HCT116 (cell line): ENCODE measurements at regions not wholly inside any gene's neighbourhood (a gene's known extent, or its start where the extent isn't known, plus 50 kb on each side); places are given as distances from the start of the nearest gene placed in this dataset.

ENCODE experiments used
- ATAC-seq: fragments of 200-7000 bp; cut with Tn5 transposase; 2 replicates; pipeline ENCODE4 v1.9.1; 2020; ENCODE audit warnings: mild to moderate bottlenecking, moderate library complexity
- BruUV-seq: library from RNA; stranded (reverse); fragments of 400-500 nt; replicated peaks from 2 replicates; lab custom pipeline; 2021; lab: Mats Ljungman, UMichigan
- CTCF ChIA-PET: fragments of 300-600 bp; sonication (Branson Sonifier 250); formaldehyde crosslinking; loops from one replicate; lab custom pipeline; 2021; ENCODE audit warnings: antibody characterized with exemption; lab: Charles Lee
- POLR2A ChIA-PET: fragments of 300-600, 350-600 bp; sonication (Branson Sonifier 250); formaldehyde crosslinking; loops from one replicate; lab custom pipeline; 2021; ENCODE audit warnings: antibody characterized with exemption; lab: Charles Lee
- RAD21 ChIA-PET, 2 experiments: fragments of 300-600 bp; sonication (Branson Sonifier 250); formaldehyde crosslinking; loops; one replicate each; lab custom pipeline; 2023; ENCODE audit warnings: low total read pairs in 2 of 2; ENCODE audit not compliant: uncharacterized antibody in 2 of 2, unreplicated experiment in 2 of 2, low non-redundant PET in 1 of 2; lab: Charles Lee
- DNase-seq: peaks from one replicate; pipeline ENCODE4 v3.0.0-alpha.2; 2010; ENCODE audit warnings: low read depth, low spot score
- H2AFZ ChIP-seq: fragments of 200-600 bp; shearing (Covaris generic), sonication (generic); 2 replicates; pipeline ENCODE4 v1.6.1; 2017; ENCODE audit warnings: low read depth, mixed run types, mixed read lengths, antibody characterized with exemption, low read length; ENCODE audit not compliant: poor library complexity, severe bottlenecking
- H3K27ac ChIP-seq: 2 replicates; pipeline ENCODE4 v1.5.1; 2012; ENCODE audit warnings: low read depth, low read length
- H3K27me3 ChIP-seq: fragments of 200-600 bp; sonication (generic); 2 replicates; pipeline ENCODE4 v1.6.1; 2016; ENCODE audit warnings: mixed run types, low read length, mixed read lengths; ENCODE audit not compliant: insufficient read depth
- H3K36me3 ChIP-seq, 2 experiments: fragments of 200-500 bp in 1 of 2; fragments of 200-600 bp in 1 of 2; sonication (Bioruptor generic) in 1 of 2; sonication (generic) in 1 of 2; 2 replicates each; pipeline versions ENCODE4 v1.5.1 to v1.6.1; 2014 to 2016; ENCODE audit warnings: low read length in 2 of 2, inconsistent platforms in 1 of 2, mixed read lengths in 1 of 2, mixed run types in 1 of 2; ENCODE audit not compliant: insufficient read depth in 2 of 2, control insufficient read depth in 1 of 2
- H3K4me1 ChIP-seq, 2 experiments: fragments of 200-600 bp in 1 of 2; sonication (generic) in 1 of 2; 2 replicates each; pipeline versions ENCODE4 v1.5.1 to v1.6.1; 2012 to 2017; ENCODE audit warnings: low read length in 2 of 2, inconsistent platforms in 1 of 2, mild to moderate bottlenecking in 1 of 2, mixed read lengths in 1 of 2, mixed run types in 1 of 2, moderate library complexity in 1 of 2; ENCODE audit not compliant: insufficient read depth in 2 of 2, control insufficient read depth in 1 of 2
- H3K4me2 ChIP-seq: fragments of 200-600 bp; sonication (generic); 2 replicates; pipeline ENCODE4 v1.6.1; 2017; ENCODE audit warnings: mixed run types, low read length, mixed read lengths
- H3K4me3 ChIP-seq, 2 experiments: fragments of 200-600 bp in 1 of 2; sonication (generic) in 1 of 2; replicated peaks in 1 of 2; 2 replicates each; pipeline ENCODE4 v1.5.1; 2011 to 2016; ENCODE audit warnings: low read length in 2 of 2, control low read depth in 1 of 2, low read depth in 1 of 2, mild to moderate bottlenecking in 1 of 2, mixed read lengths in 1 of 2, mixed run types in 1 of 2
- H3K79me2 ChIP-seq: fragments of 200-600 bp; sonication (generic); 2 replicates; pipeline ENCODE4 v1.6.1; 2017; ENCODE audit warnings: mild to moderate bottlenecking, mixed run types, low read length, moderate library complexity, mixed read lengths; ENCODE audit not compliant: insufficient read depth
- H3K9ac ChIP-seq: fragments of 200-600 bp; sonication (generic); 2 replicates; pipeline ENCODE4 v1.6.1; 2016; ENCODE audit warnings: low read length, mixed read lengths
- H3K9me2 ChIP-seq: fragments of 200-600 bp; sonication (generic), shearing (Covaris generic); 2 replicates; pipeline ENCODE4 v1.6.1; 2017; ENCODE audit warnings: mixed run types, mild to moderate bottlenecking, moderate library complexity; ENCODE audit not compliant: insufficient read depth
- H3K9me3 ChIP-seq, 2 experiments: fragments of 200-500 bp in 1 of 2; fragments of 200-600 bp in 1 of 2; sonication (Bioruptor generic) in 1 of 2; sonication (generic) in 1 of 2; 2 replicates each; pipeline ENCODE4 v1.6.1; 2014 to 2017; ENCODE audit warnings: low read length in 2 of 2, mixed read lengths in 2 of 2, inconsistent platforms in 1 of 2, low read depth in 1 of 2, mild to moderate bottlenecking in 1 of 2, mixed run types in 1 of 2, moderate library complexity in 1 of 2; ENCODE audit not compliant: control insufficient read depth in 1 of 2, insufficient read depth in 1 of 2
- H4K20me1 ChIP-seq: fragments of 200-600 bp; sonication (generic), shearing (Covaris generic); 2 replicates; pipeline ENCODE4 v1.6.1; 2017; ENCODE audit warnings: mixed run types, mild to moderate bottlenecking, moderate library complexity; ENCODE audit not compliant: insufficient read depth
- ATF3 ChIP-seq: IDR thresholded peaks from 2 replicates; pipeline ENCODE4 v1.6.1; 2012
- CBX3 ChIP-seq: IDR thresholded peaks from 2 replicates; pipeline ENCODE4 v1.6.1; 2012; ENCODE audit warnings: low read depth
- CTCF ChIP-seq, 3 experiments: fragments of 200-600 bp in 1 of 3; sonication (generic) in 1 of 3; IDR thresholded peaks in 2 of 3; conservative IDR thresholded peaks in 1 of 3; 2 replicates each; pipeline ENCODE4 v1.5.1; 2012 to 2017; ENCODE audit warnings: low read depth in 2 of 3, low read length in 2 of 3, antibody characterized with exemption in 1 of 3, borderline replicate concordance in 1 of 3, control low read depth in 1 of 3, mild to moderate bottlenecking in 1 of 3, mixed read lengths in 1 of 3, mixed run types in 1 of 3, moderate library complexity in 1 of 3; ENCODE audit not compliant: insufficient read depth in 1 of 3
- ELF1 ChIP-seq: IDR thresholded peaks from 2 replicates; pipeline ENCODE4 v1.6.1; 2012; ENCODE audit warnings: low read depth, borderline replicate concordance
- EZH2phosphoT487 ChIP-seq: fragments of 200-600 bp; IDR thresholded peaks from 2 replicates; pipeline ENCODE4 v1.6.1; 2018; ENCODE audit warnings: antibody characterized with exemption, borderline replicate concordance
- FOSL1 ChIP-seq: IDR thresholded peaks from 2 replicates; pipeline ENCODE4 v1.6.1; 2012; ENCODE audit warnings: low read depth
- POLR2A ChIP-seq: IDR thresholded peaks from 2 replicates; pipeline ENCODE4 v1.7.0; 2011; ENCODE audit warnings: borderline replicate concordance; ENCODE audit not compliant: insufficient read depth, insufficient read length; ENCODE audit errors: extremely low read depth
- RAD21 ChIP-seq: IDR thresholded peaks from 2 replicates; pipeline ENCODE4 v1.6.1; 2012; ENCODE audit warnings: low read depth, mild to moderate bottlenecking
- SP1 ChIP-seq: IDR thresholded peaks from 2 replicates; pipeline ENCODE4 v1.6.1; 2012; ENCODE audit warnings: low read depth
- TCF7L2 ChIP-seq: IDR thresholded peaks from 2 replicates; pipeline ENCODE4 v1.7.0; 2011; ENCODE audit warnings: borderline replicate concordance, inconsistent platforms; ENCODE audit not compliant: insufficient read depth, insufficient read length; ENCODE audit errors: extremely low read depth
- YY1 ChIP-seq: IDR thresholded peaks from 2 replicates; pipeline ENCODE4 v1.6.1; 2011; ENCODE audit warnings: low read length, low read depth, moderate library complexity, mild to moderate bottlenecking; ENCODE audit not compliant: insufficient replicate concordance; ENCODE audit errors: extremely low read depth
- ZBTB33 ChIP-seq: IDR thresholded peaks from 2 replicates; pipeline ENCODE4 v1.6.1; 2011; ENCODE audit warnings: mild to moderate bottlenecking, low read length, moderate library complexity; ENCODE audit not compliant: insufficient replicate concordance; ENCODE audit errors: extremely low read depth
- ZFX ChIP-seq: fragments of 450-650 bp; IDR thresholded peaks from 2 replicates; pipeline ENCODE4 v1.6.1; 2017
- ZNF274 ChIP-seq: fragments of 200-500 bp; sonication (Bioruptor generic); IDR thresholded peaks from 2 replicates; pipeline ENCODE4 v1.6.1; 2014; ENCODE audit warnings: mild to moderate bottlenecking, low read depth, low read length, inconsistent platforms
- intact Hi-C: fragments of 100-400 bp; cut with micrococcal nuclease; formaldehyde crosslinking; loops from 2 replicates; pipeline ENCODE4 v1.10.0; 2022
- TF ChIP-seq, protein P1 (sequence below): IDR thresholded peaks from 2 replicates; pipeline ENCODE4 v1.6.1; 2012; ENCODE audit warnings: low read depth

GRCh38 chr7:64433590-64433989 lies 119.8 kb downstream of the ZNF736 start:
- BruUV-seq = no TSS peak
- no peaks in the 10 kb centered on the region for H3K79me2 ChIP-seq
- TF ChIP-seq YY1 (no peak), TCF7L2 (no peak), RAD21 (no peak), CTCF (IDR thresholded peaks at IDR 0.05 in 2 of 3, conservative IDR thresholded peaks at IDR 0.05 in 1 of 3; ENCODE audit: borderline replicate concordance in 1 of 3, insufficient read depth in 1 of 3, low read depth in 2 of 3, low read length in 2 of 3) (no peak), SP1 (no peak), ELF1 (no peak), ATF3 (no peak), POLR2A (no peak), CBX3 (no peak), ZFX (no peak), EZH2phosphoT487 (no peak), ZBTB33 (no peak), FOSL1 (no peak), ZNF274 (no peak)
- TF ChIP-seq, protein P1, sequence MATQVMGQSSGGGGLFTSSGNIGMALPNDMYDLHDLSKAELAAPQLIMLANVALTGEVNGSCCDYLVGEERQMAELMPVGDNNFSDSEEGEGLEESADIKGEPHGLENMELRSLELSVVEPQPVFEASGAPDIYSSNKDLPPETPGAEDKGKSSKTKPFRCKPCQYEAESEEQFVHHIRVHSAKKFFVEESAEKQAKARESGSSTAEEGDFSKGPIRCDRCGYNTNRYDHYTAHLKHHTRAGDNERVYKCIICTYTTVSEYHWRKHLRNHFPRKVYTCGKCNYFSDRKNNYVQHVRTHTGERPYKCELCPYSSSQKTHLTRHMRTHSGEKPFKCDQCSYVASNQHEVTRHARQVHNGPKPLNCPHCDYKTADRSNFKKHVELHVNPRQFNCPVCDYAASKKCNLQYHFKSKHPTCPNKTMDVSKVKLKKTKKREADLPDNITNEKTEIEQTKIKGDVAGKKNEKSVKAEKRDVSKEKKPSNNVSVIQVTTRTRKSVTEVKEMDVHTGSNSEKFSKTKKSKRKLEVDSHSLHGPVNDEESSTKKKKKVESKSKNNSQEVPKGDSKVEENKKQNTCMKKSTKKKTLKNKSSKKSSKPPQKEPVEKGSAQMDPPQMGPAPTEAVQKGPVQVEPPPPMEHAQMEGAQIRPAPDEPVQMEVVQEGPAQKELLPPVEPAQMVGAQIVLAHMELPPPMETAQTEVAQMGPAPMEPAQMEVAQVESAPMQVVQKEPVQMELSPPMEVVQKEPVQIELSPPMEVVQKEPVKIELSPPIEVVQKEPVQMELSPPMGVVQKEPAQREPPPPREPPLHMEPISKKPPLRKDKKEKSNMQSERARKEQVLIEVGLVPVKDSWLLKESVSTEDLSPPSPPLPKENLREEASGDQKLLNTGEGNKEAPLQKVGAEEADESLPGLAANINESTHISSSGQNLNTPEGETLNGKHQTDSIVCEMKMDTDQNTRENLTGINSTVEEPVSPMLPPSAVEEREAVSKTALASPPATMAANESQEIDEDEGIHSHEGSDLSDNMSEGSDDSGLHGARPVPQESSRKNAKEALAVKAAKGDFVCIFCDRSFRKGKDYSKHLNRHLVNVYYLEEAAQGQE = no peak
- ChIA-PET RAD21 (no interaction called here), CTCF (no interaction called here), POLR2A (no interaction called here)
- H4K20me1 ChIP-seq = no peaks in the 10 kb centered on the region
- no peaks in the 10 kb centered on the region for H3K4me1 ChIP-seq
- ATAC-seq = no peak
- H3K9me3 ChIP-seq = peaks cover 0 to 7% of the 10 kb centered on the region in 2 experiments; a peak in 2 of 4 replicates
- no peak overlapping the region for H3K27ac ChIP-seq
- H3K27me3 ChIP-seq = no peaks in the 10 kb centered on the region
- no peaks in the 10 kb centered on the region for H3K36me3 ChIP-seq
- no peak overlapping the region for H3K9ac ChIP-seq
- H3K4me2 ChIP-seq = no peak overlapping the region
- intact Hi-C loops = no loop called here
- no peak overlapping the region for H2AFZ ChIP-seq
- DNase-seq = no peak
- H3K9me2 ChIP-seq = no peaks in the 10 kb centered on the region
- H3K4me3 ChIP-seq = no peak overlapping the region
